NCI-H2081 (cell line): ENCODE measurements at regions not wholly inside any gene's neighbourhood (a gene's known extent, or its start where the extent isn't known, plus 50 kb on each side); places are given as distances from the start of the nearest gene placed in this dataset.
"Not testable (repeated sequence)": the region's sequence is repeated elsewhere in the genome, so short reads cannot be mapped to it uniquely, and the experiment has no call there.

Experiments
- DNase-seq, 2 experiments: peaks; one replicate each; lab custom pipeline; 2025; lab: John Stamatoyannopoulos, UW

DNA sequence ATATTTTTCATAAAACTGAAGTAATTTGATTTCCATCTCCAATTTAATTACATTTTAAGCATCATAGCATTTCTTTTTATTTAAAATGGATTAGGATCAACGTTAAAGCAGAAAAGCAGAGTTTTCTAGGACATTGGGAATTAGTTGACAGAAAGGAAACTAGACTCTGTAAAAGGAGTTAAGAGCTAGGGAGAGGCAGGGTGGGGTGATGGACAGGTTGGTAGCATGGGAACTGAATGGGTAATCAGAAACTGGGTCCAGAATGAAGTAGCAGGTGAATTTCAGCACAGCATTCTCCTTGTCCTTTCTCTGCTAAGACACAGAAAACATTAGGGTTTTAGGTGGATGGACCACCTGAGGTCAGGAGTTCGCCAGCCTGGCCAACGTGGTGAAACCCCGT is 97.6 kb downstream of the ANAPC4 start:
- DNase-seq = no peak

DNA sequence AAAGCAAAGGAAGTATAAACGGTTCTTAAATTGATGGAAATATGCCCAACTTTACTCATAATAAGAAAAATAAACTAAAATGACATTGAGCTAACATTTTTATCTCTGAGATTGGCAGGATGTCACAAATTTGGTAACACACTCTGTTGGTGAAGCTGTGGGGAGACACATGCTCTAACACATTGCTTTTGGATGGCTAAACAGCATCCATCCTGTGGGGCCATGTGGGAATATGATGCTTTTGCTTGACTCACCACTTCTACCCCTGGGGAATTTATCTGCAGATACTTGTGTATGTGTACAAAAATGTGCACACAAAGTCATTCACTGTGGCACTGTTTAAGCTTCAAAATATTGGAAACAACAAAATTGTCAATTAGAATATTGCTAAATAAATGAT is 100.2 kb downstream of the ANAPC4 start:
- DNase-seq = no peak

DNA sequence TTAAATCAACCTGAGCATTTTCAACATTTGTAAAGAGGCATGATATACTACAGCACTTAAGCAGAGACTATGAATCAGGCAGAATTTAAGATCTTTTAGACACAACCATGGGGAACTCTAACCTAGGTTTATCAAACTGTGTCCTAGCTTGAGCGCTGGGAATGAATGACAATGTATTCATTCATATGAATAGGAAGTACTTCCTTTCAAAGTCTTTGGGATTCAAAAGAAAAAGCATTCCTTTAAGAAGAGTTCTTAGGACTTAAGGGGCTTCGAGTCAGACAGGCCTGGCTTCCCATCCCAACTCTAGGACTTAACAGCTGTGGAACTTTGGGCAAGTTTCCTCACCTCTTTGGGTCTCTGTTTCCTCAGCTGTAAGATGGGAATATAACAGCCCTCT is 104.6 kb downstream of the ANAPC4 start:
- DNase-seq = no peak

DNA sequence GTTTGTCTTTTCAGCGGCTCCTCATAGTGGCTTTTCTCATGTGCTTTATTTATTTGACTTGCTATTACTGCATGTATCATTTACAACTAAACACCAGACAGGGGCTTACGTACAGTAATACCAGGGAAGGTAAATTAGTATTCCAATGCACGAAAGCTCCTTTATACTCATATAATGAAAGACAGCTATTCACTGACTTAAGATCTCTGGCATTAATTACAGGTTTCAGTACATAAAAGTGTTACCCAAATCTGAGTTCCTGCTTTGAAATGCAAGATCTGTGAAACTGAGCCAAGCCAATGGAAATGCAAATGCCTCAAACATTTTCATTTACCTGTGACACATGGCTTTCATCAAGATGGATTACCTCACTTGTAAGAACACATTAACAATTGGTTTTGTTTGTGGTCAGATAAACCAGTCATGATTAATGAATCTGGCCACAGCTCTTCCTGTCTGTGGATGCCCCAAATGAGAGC is 107.2 kb downstream of the ANAPC4 start:
- peak; percentile 7 to 81 for DNase-seq

DNA sequence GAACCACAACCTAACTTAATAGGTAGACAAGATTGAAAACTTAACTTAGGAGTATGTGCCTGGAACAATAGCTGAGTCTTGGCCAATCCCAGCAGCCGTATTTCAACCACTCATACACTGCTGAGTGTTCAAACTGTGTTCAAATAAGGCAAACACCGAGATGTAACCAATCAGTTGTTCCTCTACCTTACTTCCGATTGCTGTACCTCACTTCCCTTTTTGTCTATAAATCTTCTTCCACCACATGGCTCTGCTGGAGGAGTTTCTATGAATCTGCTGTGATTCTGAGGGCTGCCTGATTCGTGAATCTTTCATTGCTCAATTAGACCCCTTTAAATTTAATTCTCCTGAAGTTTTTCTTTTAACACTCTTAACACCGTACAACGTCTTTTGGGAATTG is 108.0 kb downstream of the ANAPC4 start:
- DNase-seq = no peak

DNA sequence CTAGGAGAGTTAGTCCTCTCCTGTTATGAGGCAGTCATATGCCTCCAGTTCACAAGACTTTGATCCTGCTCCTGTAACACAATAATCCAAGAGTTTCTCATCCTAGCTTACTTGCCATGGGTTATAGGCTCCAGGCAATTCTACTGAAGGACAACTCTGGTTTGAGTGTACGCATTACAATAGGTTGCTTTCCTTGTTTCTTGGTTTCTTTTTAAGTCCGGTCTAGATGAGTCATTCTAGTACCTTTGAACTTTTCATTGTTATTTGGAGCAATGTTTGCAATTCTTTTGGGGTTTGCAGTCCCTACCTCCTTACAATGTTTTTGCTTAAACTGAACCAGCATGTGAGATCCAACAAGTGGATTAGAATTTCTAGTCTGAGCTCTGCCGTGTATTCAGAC is 109.1 kb downstream of the ANAPC4 start:
- no peak for DNase-seq

DNA sequence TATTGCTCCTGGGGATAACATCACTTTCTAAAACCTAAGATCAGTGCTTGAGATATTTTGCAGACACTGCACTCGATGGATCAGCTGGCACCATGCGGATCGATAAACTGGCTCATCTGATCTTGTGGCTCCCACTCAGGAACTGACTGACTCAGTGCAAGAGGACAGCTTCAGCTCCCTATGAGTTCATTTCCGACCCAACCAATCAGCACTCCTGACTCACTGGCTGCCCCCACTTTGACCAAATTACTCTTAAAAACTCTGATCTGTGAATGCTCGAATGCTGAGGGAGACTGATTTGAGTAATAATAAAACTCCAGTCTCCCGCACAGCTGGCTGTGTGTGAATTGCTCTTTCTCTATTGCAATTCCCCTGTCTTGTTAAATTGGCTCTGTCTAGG is 110.1 kb downstream of the ANAPC4 start:
- no peak for DNase-seq

DNA sequence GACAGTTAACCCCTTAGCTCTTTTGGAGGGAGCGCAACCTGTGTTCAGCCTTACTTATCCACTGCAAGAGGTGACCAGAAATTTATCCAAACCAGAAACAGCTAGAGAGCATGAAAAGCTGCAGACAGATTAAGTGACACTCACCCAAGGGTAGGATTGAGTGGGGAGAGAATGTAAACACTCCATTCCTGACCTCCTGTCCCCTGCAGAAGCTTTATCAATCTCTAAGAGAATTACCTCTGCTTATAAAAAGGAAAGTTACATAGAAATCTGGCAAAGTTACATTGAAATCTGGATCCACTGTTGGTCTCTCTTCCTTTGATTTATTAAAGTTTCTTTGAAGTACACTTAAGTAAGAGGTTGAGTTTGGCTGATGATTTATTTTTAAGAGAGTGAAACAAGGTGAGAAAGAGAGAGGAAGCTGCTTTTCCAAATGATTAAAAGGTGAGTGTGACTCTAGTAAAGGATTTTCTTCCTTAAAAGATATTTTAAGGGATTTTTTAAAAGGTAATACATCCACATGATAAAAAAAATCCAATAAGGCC is 112.3 kb downstream of the ANAPC4 start:
- DNase-seq = no peak

DNA sequence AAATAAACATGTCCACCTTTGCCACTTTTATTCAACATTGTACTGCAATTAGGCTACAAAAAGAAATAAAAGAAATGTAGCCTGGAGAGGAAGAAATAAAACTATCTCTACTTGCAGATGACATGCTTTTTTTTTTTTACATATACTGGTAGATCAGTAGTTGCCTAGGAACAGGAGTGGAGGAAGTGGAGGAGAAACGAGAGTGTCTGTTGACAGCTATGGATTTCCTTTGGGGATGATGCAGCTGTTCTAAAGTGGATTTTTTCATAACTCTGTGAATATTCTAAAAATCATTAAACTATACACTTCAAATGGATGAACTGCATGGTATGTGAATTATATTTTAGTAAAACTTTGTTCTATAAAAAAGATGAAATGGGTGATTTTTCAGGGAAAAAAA is 116.4 kb downstream of the ANAPC4 start:
- no peak for DNase-seq

DNA sequence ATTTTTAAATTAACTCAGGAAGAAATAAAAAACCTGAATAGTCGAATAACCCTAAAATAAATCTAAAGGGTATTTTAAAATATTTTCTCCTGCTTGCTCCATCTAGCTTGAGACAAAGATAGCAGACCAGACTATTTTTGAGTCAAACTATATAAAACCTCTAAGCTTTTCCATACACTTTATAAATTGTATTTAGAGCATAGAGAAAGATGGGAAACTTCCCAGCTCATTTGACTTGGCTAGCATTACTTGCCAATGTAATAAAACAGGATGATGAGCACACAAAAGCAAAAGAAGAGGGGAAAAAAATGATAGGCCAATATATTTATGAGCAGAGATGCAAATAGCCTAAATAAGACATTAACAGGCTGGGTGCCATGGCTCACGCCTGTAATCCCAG is 117.1 kb downstream of the ANAPC4 start:
- DNase-seq = no peak

DNA sequence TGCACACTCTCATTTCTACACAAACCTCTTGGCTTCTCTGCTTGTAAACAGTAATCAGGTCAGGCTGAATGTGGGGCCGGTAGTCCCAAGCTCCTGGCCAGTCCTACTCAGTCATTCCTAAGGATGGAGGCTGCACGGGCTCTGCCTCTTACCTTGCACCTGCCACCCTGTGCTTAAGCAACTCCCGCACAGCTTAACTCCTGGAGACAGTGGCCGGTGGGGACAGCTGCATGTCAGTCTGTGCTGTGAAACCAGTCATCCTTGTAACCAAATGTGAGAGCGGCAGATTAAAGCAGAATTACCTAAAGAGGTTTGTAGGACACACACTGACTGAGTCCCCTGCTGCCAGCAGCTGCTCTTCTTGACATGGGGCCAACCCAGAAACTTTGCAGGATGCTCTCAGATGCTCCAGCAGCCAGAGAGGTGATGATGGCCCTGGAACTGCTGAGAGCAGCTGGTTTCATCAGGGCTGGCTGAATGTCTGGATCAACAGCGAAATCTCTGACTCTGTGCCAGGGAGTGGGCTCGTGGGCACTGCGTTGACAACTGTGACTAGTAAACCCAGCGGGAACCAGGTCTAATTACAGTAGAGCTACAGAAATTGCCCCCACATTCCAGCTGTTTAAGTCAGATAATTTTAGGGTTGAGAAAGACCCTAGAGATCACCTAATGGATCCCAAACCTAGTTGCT is 123.7 kb downstream of the ANAPC4 start:
- peak; percentile 91 to 98 for DNase-seq

DNA sequence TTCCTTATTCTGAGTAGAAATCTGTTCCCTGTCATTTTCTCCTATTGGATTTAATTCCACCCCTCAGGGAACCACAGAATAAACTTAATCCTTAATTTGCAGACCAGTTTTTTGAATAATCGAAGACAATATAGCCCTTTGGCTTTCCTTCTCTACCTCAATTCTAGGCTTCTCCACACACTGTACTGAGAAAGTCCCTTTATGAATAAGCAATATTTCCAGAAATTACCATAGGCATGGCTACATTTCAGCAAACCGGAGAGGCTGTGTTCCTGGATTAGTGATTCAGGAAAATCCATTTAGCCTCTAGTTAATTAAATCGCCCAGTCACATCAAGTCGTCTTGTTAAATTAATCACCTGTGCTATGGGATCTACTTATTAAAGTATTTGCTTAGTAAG is 125.1 kb downstream of the ANAPC4 start:
- DNase-seq = no peak

DNA sequence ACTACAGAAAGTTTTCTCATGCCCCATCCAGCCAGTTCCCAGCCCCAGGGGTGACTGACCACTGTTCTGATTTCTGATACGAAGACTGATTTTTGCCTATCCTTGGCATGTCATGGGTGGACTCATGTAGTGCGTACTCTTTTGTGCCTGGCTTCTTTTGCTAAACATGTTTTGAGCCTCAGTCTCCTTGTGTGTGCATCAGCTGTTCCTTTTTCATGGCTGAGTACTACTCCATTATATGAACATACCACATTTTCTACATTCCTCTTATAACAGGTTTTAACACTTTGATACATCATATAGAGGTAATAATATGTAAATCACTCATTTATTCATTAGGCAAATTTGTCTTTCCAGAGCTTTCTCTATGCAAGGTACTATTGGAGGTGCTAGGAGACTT is 126.7 kb downstream of the ANAPC4 start:
- no peak for DNase-seq

DNA sequence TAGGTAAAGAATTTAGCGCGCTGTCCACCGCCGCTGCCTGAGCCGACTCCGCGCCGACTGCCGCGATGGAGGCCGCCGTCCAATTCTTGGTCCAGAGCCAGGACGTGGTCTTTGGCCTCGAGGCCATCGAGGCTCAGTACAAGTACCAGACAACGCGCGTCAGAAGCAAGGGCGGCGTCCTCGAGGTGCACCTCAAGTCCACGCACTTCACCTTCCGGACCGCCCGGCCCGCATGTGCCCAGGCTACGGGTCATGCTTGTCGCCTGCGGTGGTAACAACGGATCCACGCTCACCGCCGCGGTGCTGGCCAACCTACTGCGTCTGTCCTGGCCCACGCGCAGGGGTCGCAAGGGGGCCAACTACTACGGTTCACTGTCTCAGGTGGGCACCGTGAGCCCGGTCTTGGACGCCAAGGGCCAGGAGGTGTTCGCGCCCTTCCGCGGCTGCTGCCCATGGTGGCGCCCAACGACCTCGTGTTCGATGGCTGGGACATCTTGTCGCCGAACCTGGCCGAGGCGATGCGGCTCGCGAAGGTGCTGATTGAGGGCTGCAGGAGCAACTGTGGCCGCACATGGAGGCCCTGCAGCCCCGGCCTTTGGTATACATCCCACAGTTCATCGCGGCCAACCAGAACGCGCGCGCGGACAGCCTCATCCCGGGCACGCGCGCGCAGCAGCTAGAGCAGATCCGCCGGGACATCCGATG is 128.0 kb downstream of the ANAPC4 start:
- DNase-seq = no peak

DNA sequence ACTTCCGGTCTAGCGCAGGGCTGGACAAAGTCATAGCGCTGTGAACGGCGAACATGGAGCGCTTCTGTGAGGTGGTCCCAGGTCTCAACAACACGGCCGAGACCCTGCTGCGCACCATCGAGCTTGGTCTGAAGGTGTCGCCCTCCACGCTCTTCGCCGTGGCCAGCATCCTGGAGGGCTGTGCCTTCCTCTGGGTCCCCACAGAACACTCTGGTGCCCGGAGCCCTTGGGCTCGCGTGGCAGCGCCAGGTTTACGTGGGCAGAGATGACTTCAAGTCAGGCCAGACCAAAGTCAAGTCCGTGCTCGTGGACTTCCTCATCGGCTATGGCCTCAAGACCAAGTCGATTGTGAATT is 128.6 kb downstream of the ANAPC4 start:
- no peak for DNase-seq

DNA sequence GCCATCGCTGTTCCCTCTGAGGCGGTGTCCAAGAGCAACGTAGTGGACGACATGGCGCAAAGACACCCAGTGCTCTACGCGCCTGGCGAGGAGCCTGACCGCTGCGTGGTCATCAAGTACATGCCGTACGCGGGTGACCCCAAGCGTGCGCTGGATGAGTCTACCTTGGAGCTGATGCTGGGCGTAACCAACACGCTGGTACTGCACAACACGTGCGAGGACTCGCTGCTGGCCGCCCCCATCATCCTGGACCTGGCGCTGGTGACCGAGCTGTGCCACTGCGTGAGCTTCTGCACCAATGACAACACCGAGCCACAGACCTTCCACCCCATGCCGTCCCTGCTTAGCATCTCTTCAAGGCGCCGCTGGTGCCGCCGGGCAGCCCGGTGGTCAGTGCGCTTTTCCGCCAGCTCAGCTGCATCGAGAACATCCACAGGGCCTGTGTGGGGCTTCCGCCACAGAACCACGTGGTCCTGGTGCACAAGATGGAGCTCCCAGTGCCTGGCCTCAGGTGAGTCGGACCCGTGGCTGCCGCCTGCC is 129.0 kb downstream of the ANAPC4 start:
- DNase-seq = no peak

DNA sequence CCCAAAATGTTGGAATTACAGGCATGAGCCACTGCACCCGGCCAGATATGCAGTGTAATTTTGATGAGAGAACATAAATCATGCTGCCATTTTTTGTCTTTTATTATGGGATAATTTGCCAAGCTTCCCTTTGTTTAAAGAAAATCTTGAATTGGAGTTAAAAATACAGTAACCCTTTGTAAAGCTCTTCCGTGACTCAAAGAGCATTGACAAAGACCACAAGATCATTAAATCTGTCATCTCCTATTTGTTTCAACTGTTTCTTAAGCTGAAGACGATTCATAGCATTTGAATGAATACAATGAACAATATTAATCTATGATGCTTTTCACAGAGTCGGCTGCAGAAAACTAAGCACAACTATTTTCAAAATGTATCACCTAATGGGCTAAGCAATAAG is 132.6 kb downstream of the ANAPC4 start:
- DNase-seq = no peak

DNA sequence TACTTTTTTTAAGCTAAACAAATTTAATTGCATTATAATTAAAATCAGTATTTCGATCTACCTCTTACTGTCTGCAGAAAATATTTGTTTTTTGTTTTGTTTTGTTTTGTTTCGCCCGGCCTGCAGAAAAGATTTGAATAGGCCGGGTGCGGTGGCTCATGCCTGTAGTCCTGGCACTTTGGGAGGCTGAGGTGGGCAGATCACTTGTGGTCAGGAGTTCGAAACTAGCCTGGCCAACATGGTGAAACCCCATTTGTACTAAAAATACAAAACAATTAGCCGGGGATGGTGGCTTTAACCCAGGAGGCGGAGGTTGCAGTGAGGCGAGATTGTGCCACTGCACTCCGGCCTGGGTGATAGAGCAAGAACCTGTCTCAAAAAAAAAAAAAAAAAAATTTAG is 134.8 kb downstream of the ANAPC4 start:
- DNase-seq = not testable (repeated sequence)

DNA sequence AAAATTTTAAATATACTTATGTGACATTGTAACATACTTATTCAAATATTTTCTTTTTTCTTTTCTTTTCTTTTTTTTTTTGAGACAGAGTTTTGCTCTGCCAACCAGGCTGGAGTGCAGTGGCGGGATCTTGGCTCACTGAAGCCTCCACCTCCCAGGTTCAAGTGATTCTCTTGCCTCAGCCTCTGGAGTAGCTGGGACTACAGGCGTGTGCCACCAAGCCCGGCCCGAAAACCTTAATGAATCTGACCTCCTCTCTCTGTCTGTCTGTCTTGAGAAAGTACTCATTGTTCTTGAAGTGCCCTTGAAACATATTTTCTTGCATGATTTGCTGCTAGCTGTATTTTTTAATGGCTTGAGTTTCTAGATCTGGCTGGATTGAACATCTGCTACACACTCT is 136.8 kb downstream of the ANAPC4 start:
- DNase-seq = no peak

DNA sequence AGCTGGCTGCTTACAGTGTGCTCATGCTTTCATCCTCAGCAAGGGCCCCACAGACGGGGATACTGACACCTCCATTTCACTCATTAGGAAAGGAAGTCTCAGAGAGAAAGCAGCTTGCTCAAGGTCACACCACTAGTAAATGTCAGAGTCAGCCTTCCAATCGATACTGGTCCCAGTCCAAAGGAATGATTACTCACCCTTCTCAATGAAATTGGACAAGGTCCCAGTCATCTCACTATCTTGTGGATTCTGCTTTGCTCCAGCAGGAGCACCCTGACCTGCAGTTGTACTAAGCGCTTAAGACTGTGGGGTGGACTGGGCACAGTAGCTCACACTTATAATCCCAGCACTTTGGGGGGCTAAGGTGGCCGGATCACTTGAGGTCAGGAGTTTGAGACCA is 132.2 kb upstream of the SLC34A2 start:
- no peak for DNase-seq

DNA sequence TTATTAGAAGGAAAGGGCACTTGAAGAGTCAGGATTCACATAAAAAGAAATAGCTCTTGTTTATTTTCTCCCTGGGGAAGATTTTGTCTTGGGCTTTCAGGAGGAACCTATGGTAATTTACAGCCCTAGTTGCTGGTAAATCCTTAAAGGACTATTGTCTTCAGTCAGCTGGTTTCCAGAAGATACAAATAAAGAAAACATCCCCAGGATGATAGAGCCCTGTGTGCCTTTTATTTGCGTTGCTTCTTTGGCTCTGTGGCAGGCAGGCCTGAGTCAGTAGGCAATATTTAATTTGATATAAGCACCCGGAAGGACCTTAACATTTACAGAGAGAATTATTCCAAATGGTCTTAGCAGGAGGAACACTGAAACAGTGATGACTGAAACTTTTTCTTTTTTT is 131.0 kb upstream of the SLC34A2 start:
- no peak for DNase-seq

DNA sequence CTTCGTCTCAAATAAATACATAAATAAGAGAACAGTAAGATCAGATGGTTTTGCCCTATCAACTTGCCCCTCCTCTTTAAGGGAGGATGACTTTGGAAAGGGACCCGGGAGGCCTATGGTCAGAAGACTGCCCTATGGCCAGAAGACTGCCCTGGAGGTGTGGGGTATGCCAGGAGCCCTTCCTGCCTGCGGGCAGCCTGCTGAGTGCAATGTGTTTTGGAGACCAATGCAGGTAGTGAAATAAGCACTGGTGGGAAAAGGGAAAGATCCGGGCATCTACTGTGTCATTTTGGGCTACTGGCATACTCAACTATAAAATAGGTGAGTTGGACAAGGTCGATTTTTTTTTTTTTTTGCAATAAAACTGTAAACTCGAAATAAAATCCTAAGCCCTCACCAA is 129.8 kb upstream of the SLC34A2 start:
- DNase-seq = no peak

DNA sequence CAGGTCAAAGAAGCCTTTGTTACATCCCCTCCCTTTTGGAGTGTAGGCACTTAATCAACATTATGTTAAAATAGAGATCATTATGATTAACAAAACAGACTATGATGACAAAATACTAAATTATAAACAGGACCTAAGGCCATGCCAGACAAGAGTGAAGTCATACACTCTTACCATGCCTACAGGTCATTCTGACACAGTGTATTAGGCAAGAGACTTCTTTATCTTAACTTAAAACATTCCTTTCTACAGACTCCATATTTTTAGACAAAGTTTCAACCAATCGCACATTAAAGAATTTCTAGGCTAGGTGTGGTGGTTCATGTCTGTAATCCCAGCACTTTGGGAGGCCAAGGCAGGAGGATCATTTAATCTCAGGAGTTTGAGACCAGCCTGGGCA is 128.6 kb upstream of the SLC34A2 start:
- DNase-seq = no peak
